HG02678 (cell line): ENCODE measurements at regions not wholly inside any gene's neighbourhood (a gene's known extent, or its start where the extent isn't known, plus 50 kb on each side); places are given as distances from the start of the nearest gene placed in this dataset.

Experiments used
- ATAC-seq: cut with Tn5 transposase; IDR thresholded peaks from one replicate; pipeline ENCODE4 v1.9.1; 2021; ENCODE audit warnings: mild to moderate bottlenecking, moderate library complexity; ENCODE audit not compliant: unreplicated experiment

DNA sequence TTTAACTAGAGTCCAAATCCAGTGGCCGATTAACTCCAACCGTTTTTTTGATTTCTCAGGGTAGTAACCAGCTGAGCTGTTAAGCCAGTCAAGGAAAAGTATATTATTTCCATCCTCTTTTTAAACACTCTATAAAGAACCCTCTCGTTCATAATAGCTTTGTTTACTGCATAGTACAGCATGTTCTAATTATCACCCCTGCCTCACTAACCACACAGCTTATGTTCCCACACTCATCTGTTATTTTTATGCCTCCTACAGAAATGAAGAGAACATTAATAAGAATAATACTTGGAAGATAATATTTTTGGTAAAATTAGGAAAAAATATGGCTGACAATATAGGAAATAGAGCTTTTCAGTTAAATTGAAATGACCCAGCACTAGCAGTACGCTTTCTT is 2132.8 kb upstream of the CELF4 start:
- no peak for ATAC-seq

GRCh38 chr18:39693359-39693758 is 2127.8 kb upstream of the CELF4 start:
- no peak for ATAC-seq

- ATAC-seq, result no peak
Measured at GRCh38 chr18:39692367-39693015, 2126.9 kb upstream of the CELF4 start.

- ATAC-seq, result no peak
Measured at GRCh38 chr18:39685303-39685902, 2119.8 kb upstream of the CELF4 start.

GRCh38 chr18:39681061-39681460 is 2115.5 kb upstream of the CELF4 start:
- ATAC-seq, result no peak

DNA sequence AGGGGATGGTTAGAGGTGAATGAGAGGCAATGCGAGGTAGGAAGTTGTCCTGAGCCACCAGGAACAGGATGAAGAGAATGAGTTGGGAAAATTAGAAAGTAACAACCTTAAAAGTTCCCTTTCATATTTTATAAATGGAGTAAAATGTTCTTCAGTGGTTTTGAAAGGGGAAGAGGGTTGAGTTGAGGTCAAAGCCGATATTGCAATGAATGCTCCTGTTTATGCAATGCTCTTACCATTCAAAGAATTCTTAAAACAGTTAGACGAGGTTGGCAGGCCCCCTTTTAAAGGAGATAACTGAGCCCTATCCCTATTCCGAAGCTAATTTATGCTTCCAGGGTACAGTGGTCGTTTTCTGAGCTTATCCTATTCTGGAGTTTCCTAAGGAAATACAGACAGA is 2110.3 kb upstream of the CELF4 start:
- no peak for ATAC-seq

DNA sequence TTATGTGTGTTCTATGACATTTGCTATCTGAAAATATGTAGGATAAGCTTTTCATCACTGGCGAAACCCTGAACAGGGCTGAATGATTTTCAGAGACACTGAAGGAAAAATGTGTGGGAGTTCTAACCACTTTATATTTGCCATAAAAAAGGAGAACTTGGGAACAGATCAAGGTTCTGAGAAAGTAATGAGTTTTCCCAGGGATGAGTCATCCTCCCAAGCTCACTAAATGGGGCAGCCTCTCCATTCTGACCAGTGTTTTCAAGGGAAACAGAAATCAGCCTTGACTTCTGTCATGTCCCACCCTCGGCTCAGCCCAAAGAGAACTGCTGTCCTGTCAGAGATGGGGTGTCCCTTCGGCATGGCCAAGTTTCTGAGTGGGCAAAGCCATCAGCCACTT is 2109.8 kb upstream of the CELF4 start:
- no peak for ATAC-seq

GRCh38 chr18:39672171-39672570 is 2106.6 kb upstream of the CELF4 start:
- ATAC-seq, result no peak

GRCh38 chr18:39667905-39668304 is 2102.3 kb upstream of the CELF4 start:
- no peak for ATAC-seq

- no peak for ATAC-seq
Measured at GRCh38 chr18:39666541-39666940, 2100.9 kb upstream of the CELF4 start.

- ATAC-seq, result no peak
Measured at GRCh38 chr18:39661856-39662366, 2096.3 kb upstream of the CELF4 start.

GRCh38 chr18:39660141-39660540 is 2094.5 kb upstream of the CELF4 start:
- no peak for ATAC-seq

DNA sequence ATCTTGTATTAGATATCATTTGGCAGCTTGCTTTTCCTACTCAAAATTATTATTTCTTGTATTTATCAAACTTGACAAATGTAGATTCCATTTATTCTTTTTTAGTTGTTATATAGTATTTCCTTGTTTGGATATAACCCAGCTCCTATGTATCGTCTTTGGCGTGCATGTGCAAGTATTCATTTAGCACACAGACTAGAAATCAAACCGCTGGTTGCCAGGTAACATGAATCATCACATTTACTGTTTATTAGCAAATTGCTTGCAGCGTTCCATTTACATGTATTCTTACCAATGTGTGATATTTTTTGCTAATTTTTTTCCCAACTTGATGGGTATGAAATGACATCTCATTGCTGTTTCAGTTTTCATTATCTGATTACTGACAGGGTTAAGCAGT is 2089.7 kb upstream of the CELF4 start:
- ATAC-seq, result no peak

DNA sequence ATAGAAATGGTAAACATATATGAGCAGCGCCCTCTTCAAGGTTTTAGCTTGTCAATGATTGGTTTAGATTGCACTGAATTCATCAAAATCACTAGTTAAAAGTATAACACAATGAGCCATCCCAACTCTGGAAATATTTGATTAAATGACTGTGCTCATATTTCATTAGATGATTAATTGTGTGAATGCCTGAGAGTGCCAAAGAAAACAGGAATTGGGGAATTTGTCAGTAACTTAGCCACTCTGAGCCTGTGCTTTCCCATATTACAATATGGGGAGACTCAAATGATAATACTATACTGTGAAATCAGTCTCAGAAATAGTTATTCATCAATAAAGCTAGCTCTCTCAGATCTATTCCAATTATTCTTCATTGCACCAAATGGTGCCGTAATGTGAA is 2087.6 kb upstream of the CELF4 start:
- ATAC-seq, result no peak

DNA sequence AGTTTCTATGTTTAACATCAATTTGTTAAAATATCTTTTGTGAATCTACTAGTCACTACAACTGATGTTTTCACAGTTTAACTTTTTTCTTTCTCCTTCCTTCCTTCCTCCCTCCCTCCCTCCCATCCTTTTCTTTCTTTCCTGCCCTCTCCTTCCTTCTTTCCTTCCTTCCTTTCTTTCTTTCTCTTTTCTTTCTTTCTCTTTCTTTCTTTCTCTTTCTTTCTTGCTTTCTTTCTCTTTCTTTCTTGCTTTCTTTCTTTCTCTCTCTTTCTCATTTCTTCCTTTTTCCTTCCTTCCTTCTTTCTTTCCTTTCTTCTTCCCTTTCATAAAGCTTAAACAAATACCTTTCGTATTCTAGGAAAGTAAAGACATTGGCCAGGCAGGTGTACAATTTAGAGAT is 2083.0 kb upstream of the CELF4 start:
- no peak for ATAC-seq

DNA sequence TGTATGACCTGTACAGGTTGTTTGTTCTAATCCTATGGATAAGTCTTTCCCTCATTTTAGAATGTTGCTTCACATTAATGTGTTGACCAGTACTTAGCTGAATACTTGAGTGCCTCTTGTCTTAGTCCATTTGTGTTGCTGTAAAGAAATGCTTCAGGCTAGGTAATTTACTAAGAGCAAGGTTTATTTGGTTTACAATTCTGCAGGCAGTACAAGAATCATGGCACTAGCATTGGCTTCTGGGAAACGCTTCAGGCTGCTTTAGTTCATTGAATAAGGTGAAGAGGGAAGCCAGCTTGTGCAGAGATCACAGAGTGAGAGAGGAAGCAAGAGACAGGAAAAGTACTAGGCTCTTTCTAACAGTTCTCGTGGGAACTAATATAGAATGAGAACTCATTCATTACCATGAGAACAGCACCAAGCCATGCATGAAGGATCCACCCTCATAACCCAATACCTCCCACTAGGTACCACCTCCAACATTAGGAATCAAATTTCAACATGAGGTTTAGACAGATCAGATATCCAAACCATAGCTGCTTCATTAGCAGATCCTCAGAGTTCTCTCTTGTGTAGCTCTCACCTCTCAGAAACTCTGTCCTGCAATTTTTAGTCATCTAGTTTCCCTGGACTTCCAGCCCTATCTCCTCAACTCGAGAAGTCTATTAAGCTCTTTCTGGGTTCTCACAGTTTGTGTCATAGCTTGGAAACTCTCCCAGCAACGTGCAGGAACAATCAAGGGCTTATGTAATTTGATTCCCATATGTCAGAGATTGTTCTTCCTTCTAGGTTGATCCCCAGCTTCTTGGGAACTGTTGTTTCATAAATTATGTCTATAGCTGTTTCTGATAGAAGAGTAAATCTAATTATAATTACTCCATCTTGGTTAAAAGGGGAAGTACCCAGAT is 2082.3 kb upstream of the CELF4 start:
- ATAC-seq, result no peak

DNA sequence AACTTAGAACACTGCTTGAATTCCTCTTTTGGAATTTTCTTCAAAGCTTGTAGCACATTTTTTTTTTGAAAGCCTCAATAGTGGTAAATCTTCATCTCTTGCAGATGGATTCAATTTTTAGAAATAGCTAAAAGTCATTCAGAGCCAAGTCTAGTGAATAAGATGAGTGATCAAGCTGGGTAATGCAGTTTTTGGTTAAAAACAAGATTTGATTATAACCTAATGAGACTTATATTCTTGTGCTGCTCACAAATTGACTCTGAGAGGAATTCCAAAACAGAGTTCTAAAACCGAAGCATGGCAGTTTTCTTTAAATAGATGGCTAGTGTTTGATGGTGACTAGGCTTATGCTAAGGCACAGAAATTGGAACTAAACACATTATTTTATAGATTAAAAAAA is 2072.6 kb upstream of the CELF4 start:
- no peak for ATAC-seq

GRCh38 chr18:39636931-39637330 is 2071.3 kb upstream of the CELF4 start:
- ATAC-seq, result no peak

- no peak for ATAC-seq
Measured at GRCh38 chr18:39635966-39636365, 2070.4 kb upstream of the CELF4 start.

DNA sequence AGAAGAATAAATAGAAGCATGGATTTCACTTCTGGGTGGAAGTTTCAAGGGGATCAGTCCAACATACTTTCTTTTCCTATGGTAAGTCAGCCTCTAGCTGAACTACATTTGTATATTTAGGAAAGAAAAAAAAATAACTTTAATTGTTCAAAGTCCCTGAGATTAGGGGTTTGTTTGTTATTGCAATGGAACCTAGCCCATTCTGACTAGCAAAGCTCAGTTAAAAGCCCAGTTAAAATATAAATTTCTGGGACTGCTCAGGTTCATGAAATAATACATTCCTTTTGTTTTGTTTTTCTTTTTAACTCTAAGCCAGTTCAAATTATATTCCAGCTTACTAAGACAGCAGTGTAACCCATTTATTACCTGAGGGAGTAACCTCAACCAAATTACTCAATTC is 2069.6 kb upstream of the CELF4 start:
- no peak for ATAC-seq

GRCh38 chr18:39627936-39628335 is 2062.3 kb upstream of the CELF4 start:
- no peak for ATAC-seq

GRCh38 chr18:39624961-39625360 is 2059.4 kb upstream of the CELF4 start:
- no peak for ATAC-seq
